AG10803 (cell line): ENCODE measurements at regions not wholly inside any gene's neighbourhood (a gene's known extent, or its start where the extent isn't known, plus 50 kb on each side); places are given as distances from the start of the nearest gene placed in this dataset.
"Not testable (repeated sequence)": the region's sequence is repeated elsewhere in the genome, so short reads cannot be mapped to it uniquely, and the experiment has no call there.

Source experiments
- DNase-seq: peaks from one replicate; pipeline ENCODE4 v3.0.0; 2010; ENCODE audit warnings: low read depth
- H3K4me3 ChIP-seq: 2 replicates; pipeline ENCODE4 v1.5.1; 2011; ENCODE audit warnings: mild to moderate bottlenecking, low read length, control low read depth
- CTCF ChIP-seq: conservative IDR thresholded peaks from 2 replicates; pipeline ENCODE4 v1.5.1; 2011; ENCODE audit warnings: mild to moderate bottlenecking, low read length, control low read depth, inconsistent platforms

DNA sequence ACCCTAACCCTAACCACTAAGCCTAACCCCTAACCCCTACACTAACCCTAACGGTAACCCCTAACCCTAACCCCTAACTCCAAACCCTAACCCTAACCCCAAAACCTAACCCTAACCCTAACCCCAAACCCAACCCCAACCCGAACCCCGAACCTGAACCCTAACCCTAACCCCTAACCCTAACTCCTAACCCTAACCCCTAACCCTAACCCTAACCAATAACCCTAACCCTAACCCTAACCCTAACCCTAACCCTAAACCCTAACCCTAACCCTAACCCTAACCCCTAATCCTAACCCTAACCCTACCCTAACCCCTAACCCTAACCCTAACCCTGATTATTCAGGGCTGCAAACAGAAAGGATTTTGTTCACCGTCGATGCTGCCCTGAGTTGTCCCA is 144.6 kb upstream of the DUSP22 start:
- H3K4me3 ChIP-seq, DNase-seq: not testable (repeated sequence)

DNA sequence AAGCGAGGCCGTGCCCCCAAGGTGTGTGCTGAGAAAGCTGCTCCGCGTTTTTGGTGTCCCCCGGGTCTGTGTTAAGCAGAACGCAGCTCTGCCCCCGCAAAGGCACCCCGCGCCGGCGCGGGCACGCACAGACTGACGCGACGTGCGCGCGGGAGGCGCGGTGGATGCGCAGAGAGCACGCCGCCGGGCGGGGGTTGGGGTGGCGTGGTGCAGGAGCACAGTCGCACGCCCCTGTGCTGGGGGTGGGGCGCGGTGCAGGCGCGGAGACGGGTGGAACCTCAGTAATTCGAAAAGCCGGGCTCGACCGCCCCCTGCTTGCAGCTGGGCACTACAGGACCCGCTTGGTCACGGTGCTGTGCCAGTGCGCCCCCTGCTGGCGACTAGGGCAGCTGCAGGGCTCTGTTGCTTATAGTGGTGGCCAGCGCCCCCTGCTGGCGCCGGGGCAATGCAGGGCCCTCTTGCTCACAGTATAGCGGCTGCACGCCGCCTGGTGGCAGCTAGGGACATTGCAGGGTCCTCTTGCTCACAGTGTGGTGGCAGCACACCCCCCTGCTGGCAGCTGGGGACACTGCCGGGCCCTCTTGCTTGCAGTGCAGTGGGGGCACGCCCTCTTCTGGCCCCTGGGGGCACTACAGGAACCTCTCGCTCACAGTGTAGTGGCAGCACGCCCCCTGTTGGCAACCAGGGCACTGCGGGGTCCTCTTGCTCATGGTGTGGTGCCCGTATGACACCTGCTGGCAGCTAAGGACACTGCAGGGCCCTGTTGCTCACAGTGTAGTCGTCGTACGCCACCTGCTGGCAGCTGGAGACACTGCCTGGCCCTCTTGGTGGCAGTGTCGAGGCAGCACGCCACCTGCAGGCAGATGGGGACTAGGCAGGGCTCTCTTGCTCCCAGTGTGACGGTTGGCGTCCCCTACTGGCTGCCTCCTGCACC is 144.0 kb upstream of the DUSP22 start:
- not testable (repeated sequence) for DNase-seq, H3K4me3 ChIP-seq

DNA sequence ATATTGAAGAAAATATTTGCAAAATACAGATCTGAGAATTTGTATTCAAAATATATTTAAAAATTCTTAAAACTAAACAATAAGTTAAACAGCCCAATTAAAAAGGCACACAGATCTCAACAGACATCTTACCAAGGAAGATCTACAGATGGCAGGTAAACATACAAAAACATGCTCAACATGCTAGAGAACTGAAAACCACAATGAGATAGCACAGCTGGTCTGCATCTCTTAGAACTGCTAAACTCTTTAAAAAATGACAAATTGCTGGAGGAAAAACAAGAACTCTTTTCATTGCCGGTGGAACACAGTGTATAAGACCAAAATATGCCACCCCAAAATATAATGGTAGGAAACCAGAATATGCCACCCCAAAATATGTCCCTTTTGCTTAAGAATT is 142.1 kb upstream of the DUSP22 start:
- not testable (repeated sequence) for DNase-seq, H3K4me3 ChIP-seq

- not testable (repeated sequence) for H3K4me3 ChIP-seq
- peak; percentile 21 for DNase-seq
Measured at GRCh38 chr6:152436-152835, 139.9 kb upstream of the DUSP22 start.

- DNase-seq, H3K4me3 ChIP-seq: not testable (repeated sequence)
Measured at GRCh38 chr6:153026-153425, 139.3 kb upstream of the DUSP22 start.

DNA sequence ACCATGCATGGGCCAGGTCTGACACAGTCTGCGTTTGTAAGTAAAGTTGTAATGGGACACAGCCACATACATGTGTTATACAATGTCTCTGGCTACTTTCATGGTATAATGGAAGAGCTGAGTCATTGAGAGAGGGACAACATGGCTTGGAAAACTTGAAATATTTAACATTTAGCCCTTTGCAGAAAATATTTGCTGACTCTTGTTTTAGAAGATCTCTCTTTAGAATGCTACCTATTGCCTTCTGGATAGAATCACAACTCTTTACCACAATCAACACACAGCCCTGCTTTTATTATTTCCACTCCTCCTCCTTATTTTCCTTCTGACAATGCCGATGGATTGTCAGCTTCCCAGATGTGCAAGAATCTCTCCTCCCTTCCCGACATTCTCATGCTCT is 138.4 kb upstream of the DUSP22 start:
- H3K4me3 ChIP-seq, DNase-seq: not testable (repeated sequence)

GRCh38 chr6:154321-155092 is 137.8 kb upstream of the DUSP22 start:
- H3K4me3 ChIP-seq = not testable (repeated sequence)
- DNase-seq = peak; percentile 40

GRCh38 chr6:156010-156409 is 136.3 kb upstream of the DUSP22 start:
- no peak for TF ChIP-seq CTCF

GRCh38 chr6:156441-157140 is 135.7 kb upstream of the DUSP22 start:
- not testable (repeated sequence) for H3K4me3 ChIP-seq, DNase-seq

More at GRCh38 chr6:156010-156409, 136.3 kb upstream of the DUSP22 start:
- H3K4me3 ChIP-seq = no peak overlapping the region
- no peak for DNase-seq

- not testable (repeated sequence) for DNase-seq, H3K4me3 ChIP-seq
- peak; percentile 35 for TF ChIP-seq CTCF
Measured at GRCh38 chr6:157176-157575, 135.1 kb upstream of the DUSP22 start.

DNA sequence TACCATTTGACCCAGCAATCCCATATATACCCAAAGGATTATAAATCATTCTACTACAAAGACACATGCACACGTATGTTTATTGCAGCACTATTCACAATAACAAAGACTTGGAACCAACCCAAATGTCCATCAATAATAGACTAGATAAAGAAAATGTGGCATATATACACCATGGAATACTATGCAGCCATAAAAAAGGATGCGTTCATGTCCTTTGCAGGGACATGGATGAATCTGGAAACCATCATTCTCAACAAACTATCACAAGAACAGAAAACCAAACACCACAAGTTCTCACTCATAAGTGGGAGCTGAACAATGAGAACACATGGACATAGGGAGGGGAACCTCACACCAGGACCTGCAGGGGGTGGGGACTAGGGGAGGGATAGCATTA is 130.6 kb upstream of the DUSP22 start:
- not testable (repeated sequence) for DNase-seq, H3K4me3 ChIP-seq

GRCh38 chr6:164720-165119 is 127.6 kb upstream of the DUSP22 start:
- TF ChIP-seq CTCF = no peak
- no peak for DNase-seq

More at GRCh38 chr6:164720-165119, 127.6 kb upstream of the DUSP22 start:
- H3K4me3 ChIP-seq = no peak overlapping the region
